IMR-90 (cell line): ENCODE measurements at regions not wholly inside any gene's neighbourhood (a gene's known extent, or its start where the extent isn't known, plus 50 kb on each side); places are given as distances from the start of the nearest gene placed in this dataset.

ENCODE experiments used
- ATAC-seq: fragments of 200-7000 bp; cut with Tn5 transposase; 2 replicates; pipeline ENCODE4 v1.9.1; 2020; ENCODE audit warnings: low read depth, mild to moderate bottlenecking, moderate library complexity
- BruUV-seq: library from RNA; stranded (reverse); fragments of 400-500 nt; replicated peaks from 2 replicates; lab custom pipeline; 2021; lab: Mats Ljungman, UMichigan
- CTCF ChIA-PET: fragments of 300-600 bp; formaldehyde crosslinking; extraction: SDS; loops from one replicate; lab custom pipeline; 2021; ENCODE audit warnings: antibody characterized with exemption; lab: Yijun Ruan, JAX
- POLR2A ChIA-PET: fragments of 300-600 bp; sonication (Branson Sonifier 250); formaldehyde crosslinking; loops from one replicate; lab custom pipeline; 2022; ENCODE audit warnings: antibody characterized with exemption; ENCODE audit not compliant: unreplicated experiment; lab: Charles Lee
- DNase-seq: peaks from one replicate; pipeline ENCODE4 v3.0.0; 2013
- H2AFZ ChIP-seq: replicated peaks from 2 replicates; pipeline ENCODE3; 2013; ENCODE audit warnings: low read length, mild to moderate bottlenecking; ENCODE audit not compliant: poor library complexity
- H2AK5ac ChIP-seq: 2 replicates; pipeline ENCODE4 v1.6.1; 2013; ENCODE audit warnings: low read depth, low read length, inconsistent platforms
- H2AK9ac ChIP-seq: replicated peaks from 2 replicates; pipeline ENCODE3; 2013; ENCODE audit warnings: mild to moderate bottlenecking, low read depth, low read length, moderate library complexity; ENCODE audit not compliant: poor library complexity
- H2BK120ac ChIP-seq: 2 replicates; pipeline ENCODE4 v1.6.1; 2013; ENCODE audit warnings: low read depth, low read length, inconsistent platforms
- H2BK15ac ChIP-seq: 3 replicates; pipeline ENCODE4 v1.6.1; 2013; ENCODE audit warnings: low read depth, low read length, inconsistent platforms
- H2BK20ac ChIP-seq: 2 replicates; pipeline ENCODE4 v1.6.1; 2013; ENCODE audit warnings: low read depth, mild to moderate bottlenecking, inconsistent platforms, low read length, moderate library complexity
- H2BK5ac ChIP-seq: 2 replicates; pipeline ENCODE4 v1.6.1; 2013; ENCODE audit warnings: mild to moderate bottlenecking, low read depth, low read length, inconsistent platforms; ENCODE audit not compliant: poor library complexity, severe bottlenecking
- H3K14ac ChIP-seq: replicated peaks from 2 replicates; pipeline ENCODE4 v1.6.1; 2013; ENCODE audit warnings: low read depth, low read length, inconsistent platforms
- H3K18ac ChIP-seq: 2 replicates; pipeline ENCODE4 v1.6.1; 2013; ENCODE audit warnings: low read depth, low read length, control low read depth
- H3K23ac ChIP-seq: 2 replicates; pipeline ENCODE4 v1.6.1; 2013; ENCODE audit warnings: low read depth, low read length, inconsistent platforms
- H3K27ac ChIP-seq: 2 replicates; pipeline ENCODE4 v1.5.1; 2013; ENCODE audit warnings: mild to moderate bottlenecking, control low read depth, low read length; ENCODE audit not compliant: insufficient read depth
- H3K27me3 ChIP-seq: 2 replicates; pipeline ENCODE4 v1.6.1; 2013; ENCODE audit warnings: low read length; ENCODE audit not compliant: control insufficient read depth, insufficient read depth
- H3K36me3 ChIP-seq: 2 replicates; pipeline ENCODE4 v1.6.1; 2013; ENCODE audit warnings: low read length, mixed read lengths; ENCODE audit not compliant: control insufficient read depth, insufficient read depth
- H3K4ac ChIP-seq: 2 replicates; pipeline ENCODE4 v1.6.1; 2013; ENCODE audit warnings: low read depth, low read length, inconsistent platforms
- H3K4me1 ChIP-seq: 2 replicates; pipeline ENCODE4 v1.6.1; 2013; ENCODE audit warnings: low read length, mixed read lengths; ENCODE audit not compliant: control insufficient read depth, insufficient read depth
- H3K4me2 ChIP-seq: 2 replicates; pipeline ENCODE4 v1.6.1; 2013; ENCODE audit warnings: low read depth, mild to moderate bottlenecking, control low read depth, low read length, moderate library complexity
- H3K4me3 ChIP-seq: 2 replicates; pipeline ENCODE4 v1.5.1; 2013; ENCODE audit warnings: low read depth, mild to moderate bottlenecking, control low read depth, low read length, moderate library complexity; ENCODE audit not compliant: insufficient read depth
- H3K56ac ChIP-seq: 2 replicates; pipeline ENCODE4 v1.6.1; 2013; ENCODE audit warnings: low read length, inconsistent platforms; ENCODE audit not compliant: insufficient read depth; ENCODE audit errors: extremely low read depth
- H3K79me1 ChIP-seq, 2 experiments: 2 replicates each; pipeline ENCODE4 v1.6.1; 2013; ENCODE audit warnings: low read length in 2 of 2, inconsistent platforms in 1 of 2, low read depth in 1 of 2
- H3K9ac ChIP-seq: 2 replicates; pipeline ENCODE4 v1.6.1; 2013; ENCODE audit warnings: low read depth, low read length, control low read depth
- H3K9me1 ChIP-seq: 2 replicates; pipeline ENCODE4 v1.6.1; 2013; ENCODE audit warnings: low read length, inconsistent platforms; ENCODE audit not compliant: insufficient read depth
- H3K9me3 ChIP-seq: 2 replicates; pipeline ENCODE4 v1.6.1; 2013; ENCODE audit warnings: low read length; ENCODE audit not compliant: control insufficient read depth, insufficient read depth
- H4K20me1 ChIP-seq: 2 replicates; pipeline ENCODE4 v1.6.1; 2013; ENCODE audit warnings: low read length, inconsistent platforms; ENCODE audit not compliant: insufficient read depth
- H4K5ac ChIP-seq: 2 replicates; pipeline ENCODE4 v1.6.1; 2013; ENCODE audit warnings: mild to moderate bottlenecking, low read depth, low read length, control low read depth
- H4K8ac ChIP-seq, 2 experiments: 2 replicates each; pipeline ENCODE4 v1.6.1; 2013; ENCODE audit warnings: low read depth in 2 of 2, low read length in 2 of 2, control low read depth in 1 of 2, inconsistent platforms in 1 of 2
- H4K91ac ChIP-seq: 2 replicates; pipeline ENCODE4 v1.6.1; 2013; ENCODE audit warnings: low read depth, low read length, inconsistent platforms; ENCODE audit not compliant: insufficient read depth
- BHLHE40 ChIP-seq: fragments of 150-350 bp; IDR thresholded peaks from 2 replicates; pipeline ENCODE4 v1.6.1; 2016; ENCODE audit warnings: mild to moderate bottlenecking, low read depth, low read length
- CEBPB ChIP-seq: IDR thresholded peaks from 2 replicates; pipeline ENCODE4 v1.6.1; 2012; ENCODE audit warnings: low read depth, low read length, improper control_type of control experiment
- CHD1 ChIP-seq: IDR thresholded peaks from 2 replicates; pipeline ENCODE4 v1.6.1; 2012; ENCODE audit warnings: low read depth, low read length, improper control_type of control experiment
- FOS ChIP-seq: fragments of 150-350 bp; IDR thresholded peaks from 2 replicates; pipeline ENCODE4 v1.6.1; 2016; ENCODE audit warnings: low read depth, low read length
- MAFK ChIP-seq: IDR thresholded peaks from 2 replicates; pipeline ENCODE4 v1.6.1; 2012; ENCODE audit warnings: low read depth, low read length, improper control_type of control experiment
- MAZ ChIP-seq: IDR thresholded peaks from 2 replicates; pipeline ENCODE4 v1.6.1; 2012; ENCODE audit warnings: low read depth, mild to moderate bottlenecking, low read length, improper control_type of control experiment, moderate library complexity, borderline replicate concordance
- MXI1 ChIP-seq: IDR thresholded peaks from 2 replicates; pipeline ENCODE4 v1.6.1; 2012; ENCODE audit warnings: low read depth, mild to moderate bottlenecking, low read length, moderate library complexity, borderline replicate concordance
- NFE2L2 ChIP-seq: fragments of 150-350 bp; IDR thresholded peaks from 2 replicates; pipeline ENCODE4 v1.6.1; 2016; ENCODE audit warnings: low read depth, mild to moderate bottlenecking, low read length
- POLR2A ChIP-seq: IDR thresholded peaks from 2 replicates; pipeline ENCODE4 v1.6.1; 2012; ENCODE audit warnings: mild to moderate bottlenecking, low read depth, low read length
- RAD21 ChIP-seq: IDR thresholded peaks from 2 replicates; pipeline ENCODE4 v1.6.1; 2012; ENCODE audit warnings: low read length, improper control_type of control experiment
- RCOR1 ChIP-seq: IDR thresholded peaks from 2 replicates; pipeline ENCODE4 v1.6.1; 2012; ENCODE audit warnings: mild to moderate bottlenecking, low read length, improper control_type of control experiment; ENCODE audit not compliant: insufficient replicate concordance
- RFX5 ChIP-seq: IDR thresholded peaks from 2 replicates; pipeline ENCODE4 v1.8.0; 2012; ENCODE audit warnings: low read depth, mild to moderate bottlenecking, low read length, moderate library complexity
- SMC3 ChIP-seq: fragments of 150-350 bp; IDR thresholded peaks from 2 replicates; pipeline ENCODE4 v1.6.1; 2016; ENCODE audit warnings: low read depth, mild to moderate bottlenecking, antibody characterized with exemption, low read length, moderate library complexity
- WGBS, 2 experiments: methylation state at CpG; one replicate each; pipeline versions ENCODE4 v1.1.5 to v1.1.7; 2013; ENCODE audit warnings: missing lambda C conversion rate in 2 of 2; ENCODE audit not compliant: insufficient read length in 1 of 2; ENCODE audit errors: extremely low coverage in 2 of 2; 5-methylcytosine and 5-hydroxymethylcytosine counted together
- dilution Hi-C: fragments of 300-500 bp; cut with HindIII; formaldehyde crosslinking; loops from one replicate; pipeline ENCODE4 v1.14.3; 2018; ENCODE audit warnings: low sequenced_read_pairs; ENCODE audit not compliant: unreplicated experiment
- in situ Hi-C: fragments of 300-500 bp; cut with MboI; formaldehyde crosslinking; loops from 3 replicates; pipeline ENCODE4 v1.14.3; 2019; ENCODE audit warnings: low sequenced_read_pairs, inconsistent platforms, mixed read lengths
- intact Hi-C: fragments of 100-400 bp; cut with micrococcal nuclease; formaldehyde crosslinking; loops from 2 replicates; pipeline ENCODE4 v1.10.0; 2022
- TF ChIP-seq, protein P1 (sequence below): fragments of 150-350 bp; IDR thresholded peaks from 2 replicates; pipeline ENCODE4 v1.6.1; 2016; ENCODE audit warnings: low read depth, mild to moderate bottlenecking, low read length, moderate library complexity, borderline replicate concordance
- TF ChIP-seq, protein P2 (sequence below): fragments of 150-350 bp; IDR thresholded peaks from 2 replicates; pipeline ENCODE4 v1.6.1; 2017; ENCODE audit warnings: mild to moderate bottlenecking, antibody characterized with exemption, low read length, low read depth
- TF ChIP-seq, protein P3 (sequence below): conservative IDR thresholded peaks from 2 replicates; pipeline ENCODE4 v1.5.1; 2012; ENCODE audit warnings: mild to moderate bottlenecking, low read depth, low read length, improper control_type of control experiment

DNA sequence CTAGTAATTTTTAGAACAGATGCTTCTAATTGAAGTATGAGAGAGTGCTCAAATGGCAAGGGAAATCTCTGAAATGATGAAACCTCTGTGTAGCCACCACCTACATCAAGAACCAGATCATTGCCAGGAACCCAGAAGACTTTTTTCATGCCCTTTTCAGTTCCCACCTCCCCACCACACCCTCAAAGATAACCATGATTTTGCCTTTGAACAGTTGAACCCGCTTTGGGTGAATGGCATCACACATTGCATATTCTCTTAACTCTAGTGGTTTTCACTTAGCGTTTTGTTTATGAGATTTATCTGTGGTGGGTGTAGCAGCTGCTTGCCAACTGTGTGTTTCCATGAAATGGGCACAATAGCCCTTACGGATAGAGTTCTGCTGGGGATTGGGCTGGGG lies 142.9 kb upstream of the HDAC4 start:
- Histone ChIP-seq H3K4ac (no peak overlapping the region), H2BK120ac (no peak overlapping the region), H3K9ac (no peak overlapping the region), H2AK9ac (no peak overlapping the region), H2BK15ac (no peak overlapping the region), H2BK5ac (no peak overlapping the region), H2AFZ (no peak overlapping the region), H3K9me3 (peaks cover 11% of the 10 kb centered on the region), H3K27me3 (no peaks in the 10 kb centered on the region), H3K23ac (no peak overlapping the region), H3K18ac (no peak overlapping the region), H4K91ac (no peak overlapping the region), H3K4me2 (no peak overlapping the region), H2AK5ac (no peak overlapping the region), H3K9me1 (no peaks in the 10 kb centered on the region), H3K56ac (no peak overlapping the region), H4K20me1 (no peaks in the 10 kb centered on the region), H3K4me3 (no peak overlapping the region), H3K79me1 (no peaks in the 10 kb centered on the region), H3K14ac (no peak overlapping the region), H3K27ac (no peak overlapping the region), H4K8ac (no peak overlapping the region), H3K4me1 (no peaks in the 10 kb centered on the region), H3K36me3 (no peaks in the 10 kb centered on the region), H4K5ac (no peak overlapping the region), H2BK20ac (no peak overlapping the region)
- no peak for TF ChIP-seq MXI1
- no peak for TF ChIP-seq POLR2A
- no peak for TF ChIP-seq RFX5
- no peak for TF ChIP-seq MAZ
- TF ChIP-seq, protein P1, sequence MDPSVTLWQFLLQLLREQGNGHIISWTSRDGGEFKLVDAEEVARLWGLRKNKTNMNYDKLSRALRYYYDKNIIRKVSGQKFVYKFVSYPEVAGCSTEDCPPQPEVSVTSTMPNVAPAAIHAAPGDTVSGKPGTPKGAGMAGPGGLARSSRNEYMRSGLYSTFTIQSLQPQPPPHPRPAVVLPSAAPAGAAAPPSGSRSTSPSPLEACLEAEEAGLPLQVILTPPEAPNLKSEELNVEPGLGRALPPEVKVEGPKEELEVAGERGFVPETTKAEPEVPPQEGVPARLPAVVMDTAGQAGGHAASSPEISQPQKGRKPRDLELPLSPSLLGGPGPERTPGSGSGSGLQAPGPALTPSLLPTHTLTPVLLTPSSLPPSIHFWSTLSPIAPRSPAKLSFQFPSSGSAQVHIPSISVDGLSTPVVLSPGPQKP: no peak
- no peak for TF ChIP-seq NFE2L2
- no peak for TF ChIP-seq CEBPB
- TF ChIP-seq BHLHE40: no peak
- TF ChIP-seq, protein P2, sequence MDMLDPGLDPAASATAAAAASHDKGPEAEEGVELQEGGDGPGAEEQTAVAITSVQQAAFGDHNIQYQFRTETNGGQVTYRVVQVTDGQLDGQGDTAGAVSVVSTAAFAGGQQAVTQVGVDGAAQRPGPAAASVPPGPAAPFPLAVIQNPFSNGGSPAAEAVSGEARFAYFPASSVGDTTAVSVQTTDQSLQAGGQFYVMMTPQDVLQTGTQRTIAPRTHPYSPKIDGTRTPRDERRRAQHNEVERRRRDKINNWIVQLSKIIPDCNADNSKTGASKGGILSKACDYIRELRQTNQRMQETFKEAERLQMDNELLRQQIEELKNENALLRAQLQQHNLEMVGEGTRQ: no peak
- TF ChIP-seq RAD21: no peak
- TF ChIP-seq, protein P3, sequence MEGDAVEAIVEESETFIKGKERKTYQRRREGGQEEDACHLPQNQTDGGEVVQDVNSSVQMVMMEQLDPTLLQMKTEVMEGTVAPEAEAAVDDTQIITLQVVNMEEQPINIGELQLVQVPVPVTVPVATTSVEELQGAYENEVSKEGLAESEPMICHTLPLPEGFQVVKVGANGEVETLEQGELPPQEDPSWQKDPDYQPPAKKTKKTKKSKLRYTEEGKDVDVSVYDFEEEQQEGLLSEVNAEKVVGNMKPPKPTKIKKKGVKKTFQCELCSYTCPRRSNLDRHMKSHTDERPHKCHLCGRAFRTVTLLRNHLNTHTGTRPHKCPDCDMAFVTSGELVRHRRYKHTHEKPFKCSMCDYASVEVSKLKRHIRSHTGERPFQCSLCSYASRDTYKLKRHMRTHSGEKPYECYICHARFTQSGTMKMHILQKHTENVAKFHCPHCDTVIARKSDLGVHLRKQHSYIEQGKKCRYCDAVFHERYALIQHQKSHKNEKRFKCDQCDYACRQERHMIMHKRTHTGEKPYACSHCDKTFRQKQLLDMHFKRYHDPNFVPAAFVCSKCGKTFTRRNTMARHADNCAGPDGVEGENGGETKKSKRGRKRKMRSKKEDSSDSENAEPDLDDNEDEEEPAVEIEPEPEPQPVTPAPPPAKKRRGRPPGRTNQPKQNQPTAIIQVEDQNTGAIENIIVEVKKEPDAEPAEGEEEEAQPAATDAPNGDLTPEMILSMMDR: no peak
- TF ChIP-seq MAFK: no peak
- no peak for TF ChIP-seq FOS
- TF ChIP-seq RCOR1: no peak
- no peak for TF ChIP-seq CHD1
- TF ChIP-seq SMC3: no peak
- BruUV-seq: no TSS peak
- WGBS, 2 experiments: no CpG with 5 or more reads among the region's 3 CpGs
- in situ Hi-C loops (no loop called here), intact Hi-C loops (no loop called here), dilution Hi-C loops (no loop called here)
- ChIA-PET CTCF (no interaction called here), POLR2A (no interaction called here)
- DNase-seq (no peak), ATAC-seq (no peak)
